HepG2 (cell line): ENCODE measurements at regions not wholly inside any gene's neighbourhood (a gene's known extent, or its start where the extent isn't known, plus 50 kb on each side); places are given as distances from the start of the nearest gene placed in this dataset.

Experiments
- ATAC-seq: fragments of 200-7000 bp; cut with Tn5 transposase; 3 replicates; pipeline ENCODE4 v1.9.1; 2020; ENCODE audit warnings: mild to moderate bottlenecking, moderate library complexity
- BruUV-seq: library from RNA; stranded (reverse); fragments of 400-500 nt; replicated peaks from 2 replicates; lab custom pipeline; 2021; lab: Mats Ljungman, UMichigan
- CTCF ChIA-PET: fragments of 300-600 bp; formaldehyde crosslinking; extraction: SDS; loops from one replicate; lab custom pipeline; 2021; ENCODE audit warnings: low total read pairs, inconsistent platforms, low intra/inter-chr PET ratio; lab: Yijun Ruan, JAX
- POLR2A ChIA-PET: fragments of 350-600 bp; sonication (Branson Sonifier 250); formaldehyde crosslinking; loops from one replicate; lab custom pipeline; 2020; ENCODE audit warnings: antibody characterized with exemption, inconsistent platforms; lab: Yijun Ruan, JAX
- DNase-seq: peaks from one replicate; pipeline ENCODE4 v3.0.0-alpha.2; 2015; ENCODE audit warnings: low spot score
- FAIRE-seq: peaks from 3 replicates; lab custom pipeline; 2011; peaks lifted over from hg19 to GRCh38; lab: Jason Lieb, UNC
- H2AFZ ChIP-seq: one replicate; pipeline ENCODE4 v1.6.1; 2011; ENCODE audit warnings: low read length, inconsistent platforms
- H3K27ac ChIP-seq: fragments of 300-600 bp; 3 replicates; pipeline ENCODE4 v1.8.0; 2011; ENCODE audit warnings: mixed run types, mild to moderate bottlenecking, mixed read lengths, low read length, inconsistent platforms; ENCODE audit not compliant: insufficient read depth; ENCODE audit errors: extremely low read length
- H3K27me3 ChIP-seq, 2 experiments: fragments of 200-600 bp in 1 of 2; 2 replicates in 1 of 2; 3 replicates in 1 of 2; pipeline versions ENCODE4 v1.6.0 to v1.8.0; 2011; ENCODE audit warnings: low read length in 2 of 2, mild to moderate bottlenecking in 2 of 2, moderate library complexity in 2 of 2, inconsistent platforms in 1 of 2; ENCODE audit not compliant: insufficient read depth in 2 of 2, control insufficient read depth in 1 of 2
- H3K36me3 ChIP-seq, 2 experiments: fragments of 200-600 bp in 1 of 2; replicated peaks in 1 of 2; 2 replicates in 1 of 2; 3 replicates in 1 of 2; pipeline versions ENCODE4 v1.5.1 to v1.8.0; 2011; ENCODE audit warnings: low read length in 2 of 2, inconsistent platforms in 1 of 2; ENCODE audit not compliant: insufficient read depth in 2 of 2, control insufficient read depth in 1 of 2
- H3K4me1 ChIP-seq: 2 replicates; pipeline ENCODE4 v1.5.1; 2012; ENCODE audit warnings: low read length, inconsistent platforms; ENCODE audit not compliant: insufficient read depth
- H3K4me2 ChIP-seq: 2 replicates; pipeline ENCODE4 v1.6.0; 2011; ENCODE audit warnings: low read depth, low read length, inconsistent platforms
- H3K4me3 ChIP-seq, 3 experiments: fragments of 200-600 bp in 1 of 3; sonication (generic), shearing (Covaris generic) in 1 of 3; replicated peaks in 1 of 3; 2 replicates each; pipeline ENCODE4 v1.5.1; 2011 to 2016; ENCODE audit warnings: low read length in 3 of 3, inconsistent platforms in 2 of 3, low read depth in 2 of 3, mild to moderate bottlenecking in 2 of 3, control low read depth in 1 of 3, mixed read lengths in 1 of 3; ENCODE audit not compliant: insufficient read depth in 1 of 3
- H3K79me2 ChIP-seq: one replicate; pipeline ENCODE4 v1.6.1; 2011; ENCODE audit warnings: low read length, inconsistent platforms; ENCODE audit not compliant: insufficient read depth
- H3K9ac ChIP-seq: 2 replicates; pipeline ENCODE4 v1.6.0; 2011; ENCODE audit warnings: mild to moderate bottlenecking, low read depth, low read length, inconsistent platforms; ENCODE audit not compliant: insufficient read depth
- H3K9me3 ChIP-seq: 2 replicates; pipeline ENCODE4 v1.5.1; 2012; ENCODE audit warnings: mild to moderate bottlenecking, low read length
- H4K20me1 ChIP-seq: 2 replicates; pipeline ENCODE4 v1.6.0; 2011; ENCODE audit warnings: inconsistent platforms, mild to moderate bottlenecking, low read length, moderate library complexity; ENCODE audit not compliant: insufficient read depth
- AKNA ChIP-seq: sonication (generic); formaldehyde crosslinking; IDR thresholded peaks from 2 replicates; pipeline ENCODE4 v1.4.0; 2020; ENCODE audit warnings: missing genetic modification reagents, borderline replicate concordance
- ARID4A ChIP-seq: sonication (generic); formaldehyde crosslinking; IDR thresholded peaks from 2 replicates; pipeline ENCODE4 v1.5.0; 2020; ENCODE audit warnings: mild to moderate bottlenecking, missing genetic modification reagents, borderline replicate concordance
- ATRX ChIP-seq: sonication (generic); formaldehyde crosslinking; IDR thresholded peaks from 2 replicates; pipeline ENCODE4 v1.4.0; 2020; ENCODE audit warnings: missing genetic modification reagents, borderline replicate concordance
- BHLHE40 ChIP-seq: IDR thresholded peaks from 2 replicates; pipeline ENCODE4 v1.6.1; 2011; ENCODE audit warnings: low read length, improper control_type of control experiment
- MEIS2 ChIP-seq: sonication (generic); formaldehyde crosslinking; IDR thresholded peaks from 2 replicates; pipeline ENCODE4 v1.9.0; 2021; ENCODE audit warnings: mild to moderate bottlenecking, missing genetic modification reagents
- SIN3A ChIP-seq: IDR thresholded peaks from 2 replicates; pipeline ENCODE4 v1.6.1; 2011; ENCODE audit warnings: low read depth, mild to moderate bottlenecking, control low read depth, low read length, borderline replicate concordance
- ZFP41 ChIP-seq: sonication (generic); formaldehyde crosslinking; IDR thresholded peaks from 2 replicates; pipeline ENCODE4 v1.4.0; 2020; ENCODE audit warnings: mild to moderate bottlenecking, missing genetic modification reagents, borderline replicate concordance
- ZNF101 ChIP-seq: sonication (generic); formaldehyde crosslinking; IDR thresholded peaks from 2 replicates; pipeline ENCODE4 v1.4.0; 2020; ENCODE audit warnings: mild to moderate bottlenecking, low read depth, missing genetic modification reagents, borderline replicate concordance
- ZNF256 ChIP-seq: sonication (generic); formaldehyde crosslinking; conservative IDR thresholded peaks from 2 replicates; pipeline ENCODE4 v1.4.0; 2020; ENCODE audit warnings: missing genetic modification reagents
- ZNF296 ChIP-seq: sonication (generic); formaldehyde crosslinking; conservative IDR thresholded peaks from 2 replicates; pipeline ENCODE4 v1.5.0; 2020; ENCODE audit warnings: mild to moderate bottlenecking, missing genetic modification reagents
- ZNF660 ChIP-seq: sonication (generic); formaldehyde crosslinking; IDR thresholded peaks from 2 replicates; pipeline ENCODE4 v1.5.1; 2020; ENCODE audit warnings: mild to moderate bottlenecking, low read depth, missing genetic modification reagents, borderline replicate concordance
- ZNF780A ChIP-seq: sonication (generic); formaldehyde crosslinking; IDR thresholded peaks from 2 replicates; pipeline ENCODE4 v1.8.0; 2022; ENCODE audit warnings: mild to moderate bottlenecking, missing genetic modification reagents, moderate library complexity
- WGBS: methylation state at CpG from one replicate; pipeline ENCODE4 v1.1.6; 2017; ENCODE audit warnings: low lambda C conversion rate; 5-methylcytosine and 5-hydroxymethylcytosine counted together
- in situ Hi-C: cut with HindIII; loops from 2 replicates; pipeline ENCODE4 v1.10.0; 2017; ENCODE audit warnings: low pct_unique_long_range_greater_than_20kb; ENCODE audit not compliant: extremely low pct_ligation_motif_present
- intact Hi-C: fragments of 100-400 bp; cut with micrococcal nuclease; formaldehyde crosslinking; loops from one replicate; pipeline ENCODE4 v1.10.0; 2022; ENCODE audit not compliant: unreplicated experiment
- TF ChIP-seq, protein P1 (sequence below): sonication (generic); formaldehyde crosslinking; IDR thresholded peaks from 2 replicates; pipeline ENCODE4 v1.5.1; 2020; ENCODE audit warnings: mild to moderate bottlenecking, missing genetic modification reagents, borderline replicate concordance

GRCh38 chr21:27366646-27367235 is 399.9 kb upstream of the ADAMTS5 start:
- ATAC-seq (no peak), DNase-seq (no peak), FAIRE-seq (no peak)
- Histone ChIP-seq H3K27ac (no peak overlapping the region), H3K27me3 (no peaks in the 10 kb centered on the region), H3K4me3 (no peak overlapping the region), H2AFZ (no peak overlapping the region), H3K36me3 (no peaks in the 10 kb centered on the region), H3K79me2 (no peaks in the 10 kb centered on the region), H3K9me3 (peaks cover 95% of the 10 kb centered on the region), H4K20me1 (no peaks in the 10 kb centered on the region), H3K4me2 (no peak overlapping the region), H3K4me1 (no peaks in the 10 kb centered on the region), H3K9ac (no peak overlapping the region)
- 20% methylated on average over 2 of the region's 3 CpGs for WGBS
- intact Hi-C loops (no loop called here), in situ Hi-C loops (no loop called here)
- BruUV-seq: no TSS peak
- ChIA-PET POLR2A (no interaction called here), CTCF (no interaction called here)
- TF ChIP-seq ZNF780A (no peak), ZNF296 (CRISPR knock-in tag) (no peak), ZFP41 (CRISPR knock-in tag) (no peak), AKNA (CRISPR knock-in tag) (no peak), MEIS2 (CRISPR knock-in tag) (no peak), ZNF660 (no peak), ZNF256 (no peak), ZNF101 (CRISPR knock-in tag) (no peak), BHLHE40 (no peak), ATRX (CRISPR knock-in tag) (no peak), SIN3A (no peak), ARID4A (no peak)
- TF ChIP-seq, protein P1, sequence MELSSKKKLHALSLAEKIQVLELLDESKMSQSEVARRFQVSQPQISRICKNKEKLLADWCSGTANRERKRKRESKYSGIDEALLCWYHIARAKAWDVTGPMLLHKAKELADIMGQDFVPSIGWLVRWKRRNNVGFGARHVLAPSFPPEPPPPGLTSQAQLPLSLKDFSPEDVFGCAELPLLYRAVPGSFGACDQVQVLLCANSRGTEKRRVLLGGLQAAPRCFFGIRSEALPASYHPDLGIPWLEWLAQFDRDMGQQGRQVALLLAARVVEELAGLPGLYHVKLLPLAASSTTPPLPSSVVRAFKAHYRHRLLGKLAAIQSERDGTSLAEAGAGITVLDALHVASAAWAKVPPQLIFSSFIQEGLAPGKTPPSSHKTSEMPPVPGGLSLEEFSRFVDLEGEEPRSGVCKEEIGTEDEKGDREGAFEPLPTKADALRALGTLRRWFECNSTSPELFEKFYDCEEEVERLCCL (CRISPR knock-in tag): no peak
